ENCODE measurements at regions not wholly inside any gene's neighbourhood (a gene's known extent, or its start where the extent isn't known, plus 50 kb on each side); places are given as distances from the start of the nearest gene placed in this dataset.

GRCh38 chr2:41865263-41865662 is 182.6 kb upstream of the PKDCC start:
- TF ChIP-seq POLR2A (IDR thresholded peaks at IDR 0.05) (no peak), CTCF (IDR thresholded peaks at IDR 0.05) (no peak), POLR2AphosphoS5 (IDR thresholded peaks at IDR 0.05) (no peak), EP300 (IDR thresholded peaks at IDR 0.05) (no peak)

All from stomach (tissue), 4 donors.